ENCODE measurements at regions not wholly inside any gene's neighbourhood (a gene's known extent, or its start where the extent isn't known, plus 50 kb on each side); places are given as distances from the start of the nearest gene placed in this dataset.

- no peak for TF ChIP-seq CTCF (conservative IDR thresholded peaks at IDR 0.05)
- TF ChIP-seq ZFX (IDR thresholded peaks at IDR 0.05): no peak
Observed at GRCh38 chr10:62887642-62888041, 71.5 kb upstream of the EGR2 start.

All from C4-2B (cell line).